HUES48 (cell line): ENCODE measurements at regions not wholly inside any gene's neighbourhood (a gene's known extent, or its start where the extent isn't known, plus 50 kb on each side); places are given as distances from the start of the nearest gene placed in this dataset.
A peak's percentile ranks its signal among the peaks of the same experiment; 100 is the strongest.

Source experiments
- H3K27ac ChIP-seq: one replicate; pipeline ENCODE4 v1.7.0; 2013; ENCODE audit warnings: low read depth, low read length, inconsistent platforms
- H3K27me3 ChIP-seq: 2 replicates; pipeline ENCODE4 v1.6.1; 2013; ENCODE audit warnings: mild to moderate bottlenecking, low read length; ENCODE audit not compliant: control insufficient read depth, insufficient read depth
- H3K36me3 ChIP-seq: 2 replicates; pipeline ENCODE4 v1.6.1; 2013; ENCODE audit warnings: low read length; ENCODE audit not compliant: control insufficient read depth, insufficient read depth
- H3K4me1 ChIP-seq: 2 replicates; pipeline ENCODE4 v1.6.1; 2013; ENCODE audit warnings: mild to moderate bottlenecking, low read length; ENCODE audit not compliant: control insufficient read depth, insufficient read depth
- H3K4me3 ChIP-seq: 2 replicates; pipeline ENCODE4 v1.5.1; 2013; ENCODE audit warnings: mild to moderate bottlenecking, low read depth, low read length
- H3K9ac ChIP-seq: 2 replicates; pipeline ENCODE4 v1.6.1; 2013; ENCODE audit warnings: mild to moderate bottlenecking, low read depth, low read length, moderate library complexity
- H3K9me3 ChIP-seq: 2 replicates; pipeline ENCODE4 v1.6.1; 2013; ENCODE audit warnings: low read length; ENCODE audit not compliant: control insufficient read depth, insufficient read depth

- Histone ChIP-seq H3K9ac (no peak overlapping the region), H3K27me3 (no peaks in the 10 kb centered on the region), H3K36me3 (no peaks in the 10 kb centered on the region), H3K4me3 (no peak overlapping the region), H3K4me1 (no peaks in the 10 kb centered on the region), H3K27ac (no peak overlapping the region), H3K9me3 (no peaks in the 10 kb centered on the region)
Measured at GRCh38 chr7:46155367-46155766, 234.3 kb upstream of the IGFBP3 start.

- H3K9ac ChIP-seq = no peak overlapping the region
- H3K4me3 ChIP-seq = no peak overlapping the region
- H3K36me3 ChIP-seq = no peaks in the 10 kb centered on the region
- H3K27ac ChIP-seq = no peak overlapping the region
- H3K27me3 ChIP-seq = no peaks in the 10 kb centered on the region
- H3K4me1 ChIP-seq = no peaks in the 10 kb centered on the region
- no peaks in the 10 kb centered on the region for H3K9me3 ChIP-seq
Measured at GRCh38 chr7:46153951-46154787, 233.1 kb upstream of the IGFBP3 start.

GRCh38 chr7:46153583-46153950, 232.5 kb upstream of the IGFBP3 start:
- Histone ChIP-seq H3K36me3 (no peaks in the 10 kb centered on the region), H3K27ac (no peak overlapping the region), H3K4me1 (no peaks in the 10 kb centered on the region), H3K9ac (no peak overlapping the region), H3K27me3 (no peaks in the 10 kb centered on the region), H3K4me3 (no peak overlapping the region), H3K9me3 (no peaks in the 10 kb centered on the region)

- Histone ChIP-seq H3K27ac (no peak overlapping the region), H3K4me1 (no peaks in the 10 kb centered on the region), H3K27me3 (no peaks in the 10 kb centered on the region), H3K4me3 (no peak overlapping the region), H3K9ac (no peak overlapping the region), H3K9me3 (no peaks in the 10 kb centered on the region), H3K36me3 (no peaks in the 10 kb centered on the region)
Measured at GRCh38 chr7:46152696-46153095, 231.6 kb upstream of the IGFBP3 start.

GRCh38 chr7:46150721-46151120, 229.6 kb upstream of the IGFBP3 start:
- no peak overlapping the region for H3K27ac ChIP-seq
- H3K36me3 ChIP-seq = no peaks in the 10 kb centered on the region
- no peaks in the 10 kb centered on the region for H3K27me3 ChIP-seq
- H3K4me3 ChIP-seq = no peak overlapping the region
- no peak overlapping the region for H3K9ac ChIP-seq
- H3K9me3 ChIP-seq = no peaks in the 10 kb centered on the region
- peaks cover 7% of the 10 kb centered on the region; the same call in 1 of the 2 replicates for H3K4me1 ChIP-seq

- peaks cover 11% of the 10 kb centered on the region for H3K4me1 ChIP-seq
- H3K4me3 ChIP-seq = no peak overlapping the region
- H3K9me3 ChIP-seq = no peaks in the 10 kb centered on the region
- no peak overlapping the region for H3K27ac ChIP-seq
- no peak overlapping the region for H3K9ac ChIP-seq
- H3K36me3 ChIP-seq = no peaks in the 10 kb centered on the region
- no peaks in the 10 kb centered on the region for H3K27me3 ChIP-seq
Measured at GRCh38 chr7:46150202-46150601, 229.1 kb upstream of the IGFBP3 start.

- Histone ChIP-seq H3K9me3 (no peaks in the 10 kb centered on the region), H3K9ac (no peak overlapping the region), H3K4me3 (no peak overlapping the region), H3K27me3 (no peaks in the 10 kb centered on the region), H3K27ac (no peak overlapping the region), H3K36me3 (no peaks in the 10 kb centered on the region), H3K4me1 (peaks cover 22% of the 10 kb centered on the region)
Measured at GRCh38 chr7:46147871-46148270, 226.8 kb upstream of the IGFBP3 start.

GRCh38 chr7:46146454-46147255, 225.6 kb upstream of the IGFBP3 start:
- Histone ChIP-seq H3K4me3 (no peak overlapping the region), H3K36me3 (no peaks in the 10 kb centered on the region), H3K4me1 (peaks cover 22% of the 10 kb centered on the region), H3K9ac (no peak overlapping the region), H3K27ac (no peak overlapping the region), H3K9me3 (no peaks in the 10 kb centered on the region), H3K27me3 (no peaks in the 10 kb centered on the region)

- H3K27ac ChIP-seq = peak overlapping the region; percentile 80
Measured at GRCh38 chr7:46145412-46145811, 224.3 kb upstream of the IGFBP3 start.

GRCh38 chr7:46143949-46144917, 223.2 kb upstream of the IGFBP3 start:
- Histone ChIP-seq H3K4me1 (peaks cover 23% of the 10 kb centered on the region), H3K36me3 (no peaks in the 10 kb centered on the region), H3K27me3 (no peaks in the 10 kb centered on the region), H3K9me3 (no peaks in the 10 kb centered on the region), H3K4me3 (no peak overlapping the region), H3K27ac (no peak overlapping the region), H3K9ac (no peak overlapping the region)

More at GRCh38 chr7:46145412-46145811, 224.3 kb upstream of the IGFBP3 start:
- no peaks in the 10 kb centered on the region for H3K27me3 ChIP-seq
- H3K9me3 ChIP-seq = no peaks in the 10 kb centered on the region
- no peaks in the 10 kb centered on the region for H3K36me3 ChIP-seq
- peak overlapping the region; percentile 32; the same call in 1 of the 2 replicates for H3K9ac ChIP-seq
- peaks cover 22% of the 10 kb centered on the region for H3K4me1 ChIP-seq
- no peak overlapping the region for H3K4me3 ChIP-seq
